ENCODE measurements at regions not wholly inside any gene's neighbourhood (a gene's known extent, or its start where the extent isn't known, plus 50 kb on each side); places are given as distances from the start of the nearest gene placed in this dataset.

DNA sequence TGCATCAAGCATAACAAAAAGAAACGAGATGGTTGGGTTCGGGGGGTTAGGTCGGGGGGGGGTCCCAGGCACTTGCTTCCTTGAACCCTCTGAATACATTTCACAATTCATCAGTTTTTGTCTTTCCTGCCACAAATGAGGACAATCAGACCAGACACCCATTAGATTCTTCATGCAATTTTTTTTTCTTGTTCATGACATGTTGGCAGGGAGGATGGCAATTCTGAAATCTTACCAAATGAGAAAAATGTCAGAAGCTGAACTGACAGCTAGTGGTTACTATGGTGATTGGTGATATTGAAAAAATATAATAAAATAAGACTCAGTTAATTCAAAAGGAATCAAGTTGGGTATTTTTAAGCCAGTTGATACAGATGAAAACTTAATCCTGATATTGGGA lies 419.5 kb upstream of the PSMD7 start:
- no peak for TF ChIP-seq BACH2 (CRISPR knock-in tag; IDR thresholded peaks at IDR 0.05; ENCODE audit: borderline replicate concordance)
- ATAC-seq, result no peak

- no peak for ATAC-seq
Observed at GRCh38 chr16:73875996-73876690, 420.5 kb upstream of the PSMD7 start.

DNA sequence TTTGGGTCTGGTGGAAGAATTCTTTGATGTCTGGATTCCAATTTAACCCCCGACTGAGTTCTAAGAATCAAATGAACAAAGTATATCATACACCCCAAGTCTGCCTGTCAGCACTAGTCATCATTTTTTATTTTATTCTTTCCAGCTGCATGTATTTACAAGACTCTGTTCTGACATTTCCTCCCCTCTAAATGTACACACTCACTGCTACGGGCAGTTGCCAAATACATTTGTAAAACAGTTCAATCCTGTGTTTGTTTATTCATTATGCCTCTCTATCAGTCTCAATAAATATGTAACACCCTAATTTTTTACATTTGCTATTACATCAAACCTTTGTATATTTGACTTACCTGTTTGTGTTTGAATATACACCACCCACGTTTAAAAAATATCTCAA lies 422.3 kb upstream of the PSMD7 start:
- no peak for ATAC-seq
- TF ChIP-seq BACH2 (CRISPR knock-in tag; IDR thresholded peaks at IDR 0.05; ENCODE audit: borderline replicate concordance) (no peak), ESRRG (CRISPR knock-in tag; IDR thresholded peaks at IDR 0.05) (no peak), SNAI2 (CRISPR knock-in tag; IDR thresholded peaks at IDR 0.05) (no peak), PPARA (CRISPR knock-in tag; IDR thresholded peaks at IDR 0.05; ENCODE audit: borderline replicate concordance) (no peak), ZC3H10 (CRISPR knock-in tag; IDR thresholded peaks at IDR 0.05) (no peak), CREB5 (CRISPR knock-in tag; IDR thresholded peaks at IDR 0.05; ENCODE audit: low read depth) (no peak), ISL1 (CRISPR knock-in tag; IDR thresholded peaks at IDR 0.05) (no peak), GLIS3 (CRISPR knock-in tag; IDR thresholded peaks at IDR 0.05) (no peak), ARNTL (CRISPR knock-in tag; IDR thresholded peaks at IDR 0.05; ENCODE audit: borderline replicate concordance, low read depth) (no peak), TCF4 (CRISPR knock-in tag; IDR thresholded peaks at IDR 0.05; ENCODE audit: borderline replicate concordance) (no peak), ZFP30 (CRISPR knock-in tag; IDR thresholded peaks at IDR 0.05) (no peak)
- TF ChIP-seq, protein P1, sequence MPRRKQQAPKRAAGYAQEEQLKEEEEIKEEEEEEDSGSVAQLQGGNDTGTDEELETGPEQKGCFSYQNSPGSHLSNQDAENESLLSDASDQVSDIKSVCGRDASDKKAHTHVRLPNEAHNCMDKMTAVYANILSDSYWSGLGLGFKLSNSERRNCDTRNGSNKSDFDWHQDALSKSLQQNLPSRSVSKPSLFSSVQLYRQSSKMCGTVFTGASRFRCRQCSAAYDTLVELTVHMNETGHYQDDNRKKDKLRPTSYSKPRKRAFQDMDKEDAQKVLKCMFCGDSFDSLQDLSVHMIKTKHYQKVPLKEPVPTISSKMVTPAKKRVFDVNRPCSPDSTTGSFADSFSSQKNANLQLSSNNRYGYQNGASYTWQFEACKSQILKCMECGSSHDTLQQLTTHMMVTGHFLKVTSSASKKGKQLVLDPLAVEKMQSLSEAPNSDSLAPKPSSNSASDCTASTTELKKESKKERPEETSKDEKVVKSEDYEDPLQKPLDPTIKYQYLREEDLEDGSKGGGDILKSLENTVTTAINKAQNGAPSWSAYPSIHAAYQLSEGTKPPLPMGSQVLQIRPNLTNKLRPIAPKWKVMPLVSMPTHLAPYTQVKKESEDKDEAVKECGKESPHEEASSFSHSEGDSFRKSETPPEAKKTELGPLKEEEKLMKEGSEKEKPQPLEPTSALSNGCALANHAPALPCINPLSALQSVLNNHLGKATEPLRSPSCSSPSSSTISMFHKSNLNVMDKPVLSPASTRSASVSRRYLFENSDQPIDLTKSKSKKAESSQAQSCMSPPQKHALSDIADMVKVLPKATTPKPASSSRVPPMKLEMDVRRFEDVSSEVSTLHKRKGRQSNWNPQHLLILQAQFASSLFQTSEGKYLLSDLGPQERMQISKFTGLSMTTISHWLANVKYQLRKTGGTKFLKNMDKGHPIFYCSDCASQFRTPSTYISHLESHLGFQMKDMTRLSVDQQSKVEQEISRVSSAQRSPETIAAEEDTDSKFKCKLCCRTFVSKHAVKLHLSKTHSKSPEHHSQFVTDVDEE (CRISPR knock-in tag; IDR thresholded peaks at IDR 0.05), result no peak

More at GRCh38 chr16:73875996-73876690, 420.5 kb upstream of the PSMD7 start:
- TF ChIP-seq, protein P2, sequence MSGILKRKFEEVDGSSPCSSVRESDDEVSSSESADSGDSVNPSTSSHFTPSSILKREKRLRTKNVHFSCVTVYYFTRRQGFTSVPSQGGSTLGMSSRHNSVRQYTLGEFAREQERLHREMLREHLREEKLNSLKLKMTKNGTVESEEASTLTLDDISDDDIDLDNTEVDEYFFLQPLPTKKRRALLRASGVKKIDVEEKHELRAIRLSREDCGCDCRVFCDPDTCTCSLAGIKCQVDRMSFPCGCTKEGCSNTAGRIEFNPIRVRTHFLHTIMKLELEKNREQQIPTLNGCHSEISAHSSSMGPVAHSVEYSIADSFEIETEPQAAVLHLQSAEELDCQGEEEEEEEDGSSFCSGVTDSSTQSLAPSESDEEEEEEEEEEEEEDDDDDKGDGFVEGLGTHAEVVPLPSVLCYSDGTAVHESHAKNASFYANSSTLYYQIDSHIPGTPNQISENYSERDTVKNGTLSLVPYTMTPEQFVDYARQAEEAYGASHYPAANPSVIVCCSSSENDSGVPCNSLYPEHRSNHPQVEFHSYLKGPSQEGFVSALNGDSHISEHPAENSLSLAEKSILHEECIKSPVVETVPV (CRISPR knock-in tag; IDR thresholded peaks at IDR 0.05), result no peak
- TF ChIP-seq TOX (CRISPR knock-in tag; IDR thresholded peaks at IDR 0.05; ENCODE audit: borderline replicate concordance) (no peak), ZFP30 (CRISPR knock-in tag; IDR thresholded peaks at IDR 0.05) (no peak), ZNF70 (CRISPR knock-in tag; IDR thresholded peaks at IDR 0.05) (no peak), ARNTL (CRISPR knock-in tag; IDR thresholded peaks at IDR 0.05; ENCODE audit: borderline replicate concordance, low read depth) (no peak), TCF4 (CRISPR knock-in tag; IDR thresholded peaks at IDR 0.05; ENCODE audit: borderline replicate concordance) (no peak), CSDC2 (CRISPR knock-in tag; IDR thresholded peaks at IDR 0.05) (no peak), RARB (CRISPR knock-in tag; IDR thresholded peaks at IDR 0.05) (no peak), POU6F1 (CRISPR knock-in tag; IDR thresholded peaks at IDR 0.05; ENCODE audit: borderline replicate concordance, low read depth) (no peak), OSR1 (CRISPR knock-in tag; IDR thresholded peaks at IDR 0.05) (no peak), ESRRG (CRISPR knock-in tag; IDR thresholded peaks at IDR 0.05) (no peak), PATZ1 (CRISPR knock-in tag; IDR thresholded peaks at IDR 0.05; ENCODE audit: borderline replicate concordance) (no peak), ZNF565 (CRISPR knock-in tag; conservative IDR thresholded peaks at IDR 0.05; ENCODE audit: low read depth) (no peak), GLIS3 (CRISPR knock-in tag; IDR thresholded peaks at IDR 0.05) (no peak), SNAI2 (CRISPR knock-in tag; IDR thresholded peaks at IDR 0.05) (no peak)

All from SK-N-SH treated with all-trans-retinoic acid at 6 μM for 48 hours (cell line).